DMS153 (cell line): ENCODE measurements at regions not wholly inside any gene's neighbourhood (a gene's known extent, or its start where the extent isn't known, plus 50 kb on each side); places are given as distances from the start of the nearest gene placed in this dataset.

Experiments
- DNase-seq: peaks from one replicate; lab custom pipeline; 2025; lab: John Stamatoyannopoulos, UW

GRCh38 chr4:156654410-156654809 is 317.2 kb downstream of the PDGFC start:
- DNase-seq, result peak; percentile 35

GRCh38 chr4:156643826-156644225 is 327.8 kb downstream of the PDGFC start:
- no peak for DNase-seq

- no peak for DNase-seq
Measured at GRCh38 chr4:156642161-156642560, 329.4 kb downstream of the PDGFC start.

GRCh38 chr4:156638925-156639605 is 332.5 kb downstream of the PDGFC start:
- DNase-seq, result no peak

- DNase-seq, result no peak
Measured at GRCh38 chr4:156638334-156638733, 333.3 kb downstream of the PDGFC start.

GRCh38 chr4:156636381-156636780 is 335.2 kb downstream of the PDGFC start:
- no peak for DNase-seq

GRCh38 chr4:156635051-156635450 is 336.5 kb downstream of the PDGFC start:
- DNase-seq, result no peak

- DNase-seq, result no peak
Measured at GRCh38 chr4:156634612-156635011, 337.0 kb downstream of the PDGFC start.

GRCh38 chr4:156633847-156634246 is 337.8 kb downstream of the PDGFC start:
- DNase-seq, result no peak

GRCh38 chr4:156628858-156629257 is 342.7 kb downstream of the PDGFC start:
- no peak for DNase-seq

- no peak for DNase-seq
Measured at GRCh38 chr4:156623376-156623775, 348.2 kb downstream of the PDGFC start.

- no peak for DNase-seq
Measured at GRCh38 chr4:156620786-156621185, 350.8 kb downstream of the PDGFC start.

GRCh38 chr4:156619154-156619934 is 352.3 kb downstream of the PDGFC start:
- no peak for DNase-seq

- no peak for DNase-seq
Measured at GRCh38 chr4:156615066-156615531, 356.5 kb downstream of the PDGFC start.

- DNase-seq, result no peak
Measured at GRCh38 chr4:156614536-156614935, 357.1 kb downstream of the PDGFC start.

- DNase-seq, result no peak
Measured at GRCh38 chr4:156609421-156609820, 362.2 kb downstream of the PDGFC start.

- no peak for DNase-seq
Measured at GRCh38 chr4:156608651-156609050, 362.9 kb downstream of the PDGFC start.

GRCh38 chr4:156607478-156607857 is 364.1 kb downstream of the PDGFC start:
- DNase-seq, result no peak

GRCh38 chr4:156606554-156607477 is 364.8 kb downstream of the PDGFC start:
- DNase-seq, result no peak

- DNase-seq, result peak; percentile 77
Measured at GRCh38 chr4:156598138-156598681, 373.4 kb downstream of the PDGFC start.

- DNase-seq, result no peak
Measured at GRCh38 chr4:156596706-156597329, 374.8 kb downstream of the PDGFC start.

GRCh38 chr4:156596026-156596425 is 375.6 kb downstream of the PDGFC start:
- DNase-seq, result no peak
